ENCODE measurements at regions not wholly inside any gene's neighbourhood (a gene's known extent, or its start where the extent isn't known, plus 50 kb on each side); places are given as distances from the start of the nearest gene placed in this dataset.

- H3K27ac ChIP-seq: peak overlapping the region in 3 of 5 donors; percentile 41 to 79 (median 71)
- H3K9me3 ChIP-seq (replicated peaks in 1 of 3): no peaks in the 10 kb centered on the region
- H3K27me3 ChIP-seq: no peaks in the 10 kb centered on the region
- TF ChIP-seq POLR2A (IDR thresholded peaks at IDR 0.05) (no peak), CTCF (IDR thresholded peaks at IDR 0.05) (no peak)
- peaks cover 0 to 22% of the 10 kb centered on the region in 2 donors for H3K4me1 ChIP-seq (replicated peaks in 1 of 2)
- DNase-seq: peak in 6 of 7 donors; percentile 30 to 73 (median 40)
- no peak overlapping the region for H3K4me3 ChIP-seq
- H3K36me3 ChIP-seq (replicated peaks in 1 of 2): no peaks in the 10 kb centered on the region
- 80 to 87% (median 85%) methylated on average over 7 of the region's 7 CpGs for whole genome bisulfite sequencing, 4 donors
- intact Hi-C loops (cut with DNase I): no loop called here
Measured at GRCh38 chr1:232705815-232706575, 76.1 kb upstream of the SIPA1L2 start.

GRCh38 chr1:232707142-232707541 is 77.2 kb upstream of the SIPA1L2 start:
- Histone ChIP-seq H3K36me3 (replicated peaks in 1 of 2) (no peaks in the 10 kb centered on the region), H3K27me3 (no peaks in the 10 kb centered on the region), H3K27ac (no peak overlapping the region), H3K4me1 (replicated peaks in 1 of 2) (peaks cover 0 to 22% of the 10 kb centered on the region in 2 donors), H3K9me3 (replicated peaks in 1 of 3) (no peaks in the 10 kb centered on the region), H3K4me3 (no peak overlapping the region)
- no peak for TF ChIP-seq POLR2A (IDR thresholded peaks at IDR 0.05)
- TF ChIP-seq CTCF (IDR thresholded peaks at IDR 0.05): no peak
- DNase-seq: no peak
- intact Hi-C loops (cut with DNase I): no loop called here
- 54 to 61% (median 57%) methylated on average over 2 of the region's 2 CpGs for WGBS, 4 donors

- WGBS, 4 donors: 85 to 94% (median 90%) methylated on average over 5 of the region's 5 CpGs
- TF ChIP-seq CTCF (IDR thresholded peaks at IDR 0.05): no peak
- TF ChIP-seq POLR2A (IDR thresholded peaks at IDR 0.05): no peak
- DNase-seq: peak in 1 of 7 donors; percentile 18
Measured at GRCh38 chr1:232709386-232709785, 79.5 kb upstream of the SIPA1L2 start.

GRCh38 chr1:232711996-232712395 is 82.1 kb upstream of the SIPA1L2 start:
- H3K36me3 ChIP-seq (replicated peaks in 1 of 2): no peaks in the 10 kb centered on the region
- H3K9me3 ChIP-seq (replicated peaks in 1 of 3): no peaks in the 10 kb centered on the region
- DNase-seq: no peak
- no peak for TF ChIP-seq CTCF (IDR thresholded peaks at IDR 0.05)
- TF ChIP-seq POLR2A (IDR thresholded peaks at IDR 0.05): no peak
- H3K4me1 ChIP-seq (replicated peaks in 1 of 2): no peaks in the 10 kb centered on the region
- intact Hi-C loops (cut with DNase I): no loop called here
- H3K27ac ChIP-seq: no peak overlapping the region
- no peak overlapping the region for H3K4me3 ChIP-seq
- 76 to 84% (median 79%) methylated on average over 6 of the region's 6 CpGs for WGBS, 4 donors
- no peaks in the 10 kb centered on the region for H3K27me3 ChIP-seq

More at GRCh38 chr1:232709386-232709785, 79.5 kb upstream of the SIPA1L2 start:
- intact Hi-C loops (cut with DNase I): no loop called here
- no peak overlapping the region for H3K4me3 ChIP-seq
- no peaks in the 10 kb centered on the region for H3K27me3 ChIP-seq
- H3K9me3 ChIP-seq (replicated peaks in 1 of 3): no peaks in the 10 kb centered on the region
- peaks cover 0 to 16% of the 10 kb centered on the region in 2 donors for H3K4me1 ChIP-seq (replicated peaks in 1 of 2)
- no peaks in the 10 kb centered on the region for H3K36me3 ChIP-seq (replicated peaks in 1 of 2)
- H3K27ac ChIP-seq: no peak overlapping the region
